PC-9 (cell line): ENCODE measurements at regions not wholly inside any gene's neighbourhood (a gene's known extent, or its start where the extent isn't known, plus 50 kb on each side); places are given as distances from the start of the nearest gene placed in this dataset.

Experiments used
- EZH2 ChIP-seq: fragments of 200-600 bp; sonication (generic); IDR thresholded peaks from 2 replicates; pipeline ENCODE4 v1.8.0; 2017; ENCODE audit warnings: antibody characterized with exemption, low read depth
- TF ChIP-seq, protein P1 (sequence below): fragments of 200-600 bp; sonication (generic); conservative IDR thresholded peaks from 2 replicates; pipeline ENCODE4 v1.6.1; 2017; ENCODE audit warnings: mixed run types, antibody characterized with exemption, mild to moderate bottlenecking, moderate library complexity

DNA sequence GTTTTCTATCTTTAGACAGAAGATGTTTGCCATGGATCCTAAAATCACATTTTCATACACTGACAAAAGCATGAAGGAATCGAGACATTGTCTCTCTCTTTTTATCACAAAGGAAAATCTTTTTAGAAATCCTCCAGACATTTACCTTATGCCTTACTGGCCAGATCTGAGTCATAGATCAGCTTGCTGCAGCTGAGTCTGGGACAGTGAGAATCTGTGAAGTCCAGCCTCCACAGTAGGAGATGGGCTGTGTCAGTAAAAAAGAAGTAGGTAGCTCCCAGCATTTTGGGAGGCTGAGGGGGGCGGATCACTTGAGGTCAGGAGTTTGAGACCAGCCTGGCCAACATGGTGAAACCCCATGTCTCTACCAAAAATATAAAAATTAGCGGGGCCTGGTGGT lies 333.4 kb upstream of the ZNF462 start:
- TF ChIP-seq, protein P1, sequence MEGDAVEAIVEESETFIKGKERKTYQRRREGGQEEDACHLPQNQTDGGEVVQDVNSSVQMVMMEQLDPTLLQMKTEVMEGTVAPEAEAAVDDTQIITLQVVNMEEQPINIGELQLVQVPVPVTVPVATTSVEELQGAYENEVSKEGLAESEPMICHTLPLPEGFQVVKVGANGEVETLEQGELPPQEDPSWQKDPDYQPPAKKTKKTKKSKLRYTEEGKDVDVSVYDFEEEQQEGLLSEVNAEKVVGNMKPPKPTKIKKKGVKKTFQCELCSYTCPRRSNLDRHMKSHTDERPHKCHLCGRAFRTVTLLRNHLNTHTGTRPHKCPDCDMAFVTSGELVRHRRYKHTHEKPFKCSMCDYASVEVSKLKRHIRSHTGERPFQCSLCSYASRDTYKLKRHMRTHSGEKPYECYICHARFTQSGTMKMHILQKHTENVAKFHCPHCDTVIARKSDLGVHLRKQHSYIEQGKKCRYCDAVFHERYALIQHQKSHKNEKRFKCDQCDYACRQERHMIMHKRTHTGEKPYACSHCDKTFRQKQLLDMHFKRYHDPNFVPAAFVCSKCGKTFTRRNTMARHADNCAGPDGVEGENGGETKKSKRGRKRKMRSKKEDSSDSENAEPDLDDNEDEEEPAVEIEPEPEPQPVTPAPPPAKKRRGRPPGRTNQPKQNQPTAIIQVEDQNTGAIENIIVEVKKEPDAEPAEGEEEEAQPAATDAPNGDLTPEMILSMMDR, result no peak
- no peak for TF ChIP-seq EZH2
